HCT116 (cell line): ENCODE measurements at regions not wholly inside any gene's neighbourhood (a gene's known extent, or its start where the extent isn't known, plus 50 kb on each side); places are given as distances from the start of the nearest gene placed in this dataset.

Source experiments
- ATAC-seq: fragments of 200-7000 bp; cut with Tn5 transposase; 2 replicates; pipeline ENCODE4 v1.9.1; 2020; ENCODE audit warnings: mild to moderate bottlenecking, moderate library complexity
- BruUV-seq: library from RNA; stranded (reverse); fragments of 400-500 nt; replicated peaks from 2 replicates; lab custom pipeline; 2021; lab: Mats Ljungman, UMichigan
- CTCF ChIA-PET: fragments of 300-600 bp; sonication (Branson Sonifier 250); formaldehyde crosslinking; loops from one replicate; lab custom pipeline; 2021; ENCODE audit warnings: antibody characterized with exemption; lab: Charles Lee
- POLR2A ChIA-PET: fragments of 300-600, 350-600 bp; sonication (Branson Sonifier 250); formaldehyde crosslinking; loops from one replicate; lab custom pipeline; 2021; ENCODE audit warnings: antibody characterized with exemption; lab: Charles Lee
- RAD21 ChIA-PET, 2 experiments: fragments of 300-600 bp; sonication (Branson Sonifier 250); formaldehyde crosslinking; loops; one replicate each; lab custom pipeline; 2023; ENCODE audit warnings: low total read pairs in 2 of 2; ENCODE audit not compliant: uncharacterized antibody in 2 of 2, unreplicated experiment in 2 of 2, low non-redundant PET in 1 of 2; lab: Charles Lee
- DNase-seq: peaks from one replicate; pipeline ENCODE4 v3.0.0-alpha.2; 2010; ENCODE audit warnings: low read depth, low spot score
- H2AFZ ChIP-seq: fragments of 200-600 bp; shearing (Covaris generic), sonication (generic); 2 replicates; pipeline ENCODE4 v1.6.1; 2017; ENCODE audit warnings: low read depth, mixed run types, mixed read lengths, antibody characterized with exemption, low read length; ENCODE audit not compliant: poor library complexity, severe bottlenecking
- H3K27ac ChIP-seq: 2 replicates; pipeline ENCODE4 v1.5.1; 2012; ENCODE audit warnings: low read depth, low read length
- H3K27me3 ChIP-seq: fragments of 200-600 bp; sonication (generic); 2 replicates; pipeline ENCODE4 v1.6.1; 2016; ENCODE audit warnings: mixed run types, low read length, mixed read lengths; ENCODE audit not compliant: insufficient read depth
- H3K36me3 ChIP-seq, 2 experiments: fragments of 200-500 bp in 1 of 2; fragments of 200-600 bp in 1 of 2; sonication (Bioruptor generic) in 1 of 2; sonication (generic) in 1 of 2; 2 replicates each; pipeline versions ENCODE4 v1.5.1 to v1.6.1; 2014 to 2016; ENCODE audit warnings: low read length in 2 of 2, inconsistent platforms in 1 of 2, mixed read lengths in 1 of 2, mixed run types in 1 of 2; ENCODE audit not compliant: insufficient read depth in 2 of 2, control insufficient read depth in 1 of 2
- H3K4me1 ChIP-seq, 2 experiments: fragments of 200-600 bp in 1 of 2; sonication (generic) in 1 of 2; 2 replicates each; pipeline versions ENCODE4 v1.5.1 to v1.6.1; 2012 to 2017; ENCODE audit warnings: low read length in 2 of 2, inconsistent platforms in 1 of 2, mild to moderate bottlenecking in 1 of 2, mixed read lengths in 1 of 2, mixed run types in 1 of 2, moderate library complexity in 1 of 2; ENCODE audit not compliant: insufficient read depth in 2 of 2, control insufficient read depth in 1 of 2
- H3K4me2 ChIP-seq: fragments of 200-600 bp; sonication (generic); 2 replicates; pipeline ENCODE4 v1.6.1; 2017; ENCODE audit warnings: mixed run types, low read length, mixed read lengths
- H3K4me3 ChIP-seq, 2 experiments: fragments of 200-600 bp in 1 of 2; sonication (generic) in 1 of 2; replicated peaks in 1 of 2; 2 replicates each; pipeline ENCODE4 v1.5.1; 2011 to 2016; ENCODE audit warnings: low read length in 2 of 2, control low read depth in 1 of 2, low read depth in 1 of 2, mild to moderate bottlenecking in 1 of 2, mixed read lengths in 1 of 2, mixed run types in 1 of 2
- H3K79me2 ChIP-seq: fragments of 200-600 bp; sonication (generic); 2 replicates; pipeline ENCODE4 v1.6.1; 2017; ENCODE audit warnings: mild to moderate bottlenecking, mixed run types, low read length, moderate library complexity, mixed read lengths; ENCODE audit not compliant: insufficient read depth
- H3K9ac ChIP-seq: fragments of 200-600 bp; sonication (generic); 2 replicates; pipeline ENCODE4 v1.6.1; 2016; ENCODE audit warnings: low read length, mixed read lengths
- H3K9me2 ChIP-seq: fragments of 200-600 bp; sonication (generic), shearing (Covaris generic); 2 replicates; pipeline ENCODE4 v1.6.1; 2017; ENCODE audit warnings: mixed run types, mild to moderate bottlenecking, moderate library complexity; ENCODE audit not compliant: insufficient read depth
- H3K9me3 ChIP-seq, 2 experiments: fragments of 200-500 bp in 1 of 2; fragments of 200-600 bp in 1 of 2; sonication (Bioruptor generic) in 1 of 2; sonication (generic) in 1 of 2; 2 replicates each; pipeline ENCODE4 v1.6.1; 2014 to 2017; ENCODE audit warnings: low read length in 2 of 2, mixed read lengths in 2 of 2, inconsistent platforms in 1 of 2, low read depth in 1 of 2, mild to moderate bottlenecking in 1 of 2, mixed run types in 1 of 2, moderate library complexity in 1 of 2; ENCODE audit not compliant: control insufficient read depth in 1 of 2, insufficient read depth in 1 of 2
- H4K20me1 ChIP-seq: fragments of 200-600 bp; sonication (generic), shearing (Covaris generic); 2 replicates; pipeline ENCODE4 v1.6.1; 2017; ENCODE audit warnings: mixed run types, mild to moderate bottlenecking, moderate library complexity; ENCODE audit not compliant: insufficient read depth
- CBX3 ChIP-seq: IDR thresholded peaks from 2 replicates; pipeline ENCODE4 v1.6.1; 2012; ENCODE audit warnings: low read depth
- CEBPB ChIP-seq: IDR thresholded peaks from 2 replicates; pipeline ENCODE4 v1.6.1; 2012; ENCODE audit warnings: low read depth
- ELF1 ChIP-seq: IDR thresholded peaks from 2 replicates; pipeline ENCODE4 v1.6.1; 2012; ENCODE audit warnings: low read depth, borderline replicate concordance
- EZH2 ChIP-seq: fragments of 200-600 bp; sonication (generic); IDR thresholded peaks from 2 replicates; pipeline ENCODE4 v1.6.1; 2017; ENCODE audit warnings: antibody characterized with exemption, mixed run types
- FOSL1 ChIP-seq: IDR thresholded peaks from 2 replicates; pipeline ENCODE4 v1.6.1; 2012; ENCODE audit warnings: low read depth
- POLR2A ChIP-seq: IDR thresholded peaks from 2 replicates; pipeline ENCODE4 v1.7.0; 2011; ENCODE audit warnings: borderline replicate concordance; ENCODE audit not compliant: insufficient read depth, insufficient read length; ENCODE audit errors: extremely low read depth
- POLR2AphosphoS5 ChIP-seq: IDR thresholded peaks from 2 replicates; pipeline ENCODE4 v1.6.1; 2011; ENCODE audit warnings: mild to moderate bottlenecking, low read depth, low read length, moderate library complexity
- RAD21 ChIP-seq: IDR thresholded peaks from 2 replicates; pipeline ENCODE4 v1.6.1; 2012; ENCODE audit warnings: low read depth, mild to moderate bottlenecking
- REST ChIP-seq: IDR thresholded peaks from 2 replicates; pipeline ENCODE4 v1.6.1; 2012; ENCODE audit warnings: low read depth
- SIN3A ChIP-seq: IDR thresholded peaks from 2 replicates; pipeline ENCODE4 v1.6.1; 2012; ENCODE audit warnings: low read depth
- SP1 ChIP-seq: IDR thresholded peaks from 2 replicates; pipeline ENCODE4 v1.6.1; 2012; ENCODE audit warnings: low read depth
- SRF ChIP-seq: IDR thresholded peaks from 2 replicates; pipeline ENCODE4 v1.6.1; 2012; ENCODE audit warnings: low read depth
- TCF7L2 ChIP-seq: IDR thresholded peaks from 2 replicates; pipeline ENCODE4 v1.7.0; 2011; ENCODE audit warnings: borderline replicate concordance, inconsistent platforms; ENCODE audit not compliant: insufficient read depth, insufficient read length; ENCODE audit errors: extremely low read depth
- ZBTB33 ChIP-seq: IDR thresholded peaks from 2 replicates; pipeline ENCODE4 v1.6.1; 2011; ENCODE audit warnings: mild to moderate bottlenecking, low read length, moderate library complexity; ENCODE audit not compliant: insufficient replicate concordance; ENCODE audit errors: extremely low read depth
- ZFX ChIP-seq: fragments of 450-650 bp; IDR thresholded peaks from 2 replicates; pipeline ENCODE4 v1.6.1; 2017
- ZNF274 ChIP-seq: fragments of 200-500 bp; sonication (Bioruptor generic); IDR thresholded peaks from 2 replicates; pipeline ENCODE4 v1.6.1; 2014; ENCODE audit warnings: mild to moderate bottlenecking, low read depth, low read length, inconsistent platforms
- intact Hi-C: fragments of 100-400 bp; cut with micrococcal nuclease; formaldehyde crosslinking; loops from 2 replicates; pipeline ENCODE4 v1.10.0; 2022
- TF ChIP-seq, protein P1 (sequence below): IDR thresholded peaks from 2 replicates; pipeline ENCODE4 v1.6.1; 2012
- TF ChIP-seq, protein P2 (sequence below), 3 experiments: fragments of 200-600 bp in 1 of 3; sonication (generic) in 1 of 3; IDR thresholded peaks in 2 of 3; conservative IDR thresholded peaks in 1 of 3; 2 replicates each; pipeline ENCODE4 v1.5.1; 2012 to 2017; ENCODE audit warnings: low read depth in 2 of 3, low read length in 2 of 3, antibody characterized with exemption in 1 of 3, borderline replicate concordance in 1 of 3, control low read depth in 1 of 3, mild to moderate bottlenecking in 1 of 3, mixed read lengths in 1 of 3, mixed run types in 1 of 3, moderate library complexity in 1 of 3; ENCODE audit not compliant: insufficient read depth in 1 of 3
- TF ChIP-seq, protein P3 (sequence below): IDR thresholded peaks from 2 replicates; pipeline ENCODE4 v1.6.1; 2012

DNA sequence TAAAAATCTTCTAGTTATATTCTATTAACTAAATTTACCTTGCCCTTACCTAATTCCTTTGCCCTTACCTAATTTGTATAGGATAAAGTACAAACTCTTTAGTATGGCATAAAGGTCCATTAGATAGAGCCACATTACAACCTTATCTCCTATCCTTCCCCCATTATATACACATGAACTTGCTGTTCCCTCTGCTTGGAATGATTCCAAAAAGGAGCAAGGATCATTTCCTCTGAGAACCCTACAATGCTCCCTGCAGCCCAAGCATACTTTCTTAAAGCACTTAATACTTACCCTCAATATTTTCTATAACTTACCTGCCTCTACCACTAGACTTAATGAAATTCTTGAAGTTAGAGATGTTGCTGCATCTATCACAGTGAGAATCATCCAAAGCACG, 118.9 kb upstream of the CCDC54 start:
- DNase-seq (no peak), ATAC-seq (no peak)
- no peak overlapping the region for H3K4me3 ChIP-seq
- no peaks in the 10 kb centered on the region for H4K20me1 ChIP-seq
- no peaks in the 10 kb centered on the region for H3K9me3 ChIP-seq
- no TSS peak for BruUV-seq
- H2AFZ ChIP-seq = no peak overlapping the region
- H3K36me3 ChIP-seq = no peaks in the 10 kb centered on the region
- TF ChIP-seq SIN3A = no peak
- TF ChIP-seq, protein P1, sequence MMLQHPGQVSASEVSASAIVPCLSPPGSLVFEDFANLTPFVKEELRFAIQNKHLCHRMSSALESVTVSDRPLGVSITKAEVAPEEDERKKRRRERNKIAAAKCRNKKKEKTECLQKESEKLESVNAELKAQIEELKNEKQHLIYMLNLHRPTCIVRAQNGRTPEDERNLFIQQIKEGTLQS = no peak
- TF ChIP-seq CEBPB = no peak
- TF ChIP-seq, protein P2, sequence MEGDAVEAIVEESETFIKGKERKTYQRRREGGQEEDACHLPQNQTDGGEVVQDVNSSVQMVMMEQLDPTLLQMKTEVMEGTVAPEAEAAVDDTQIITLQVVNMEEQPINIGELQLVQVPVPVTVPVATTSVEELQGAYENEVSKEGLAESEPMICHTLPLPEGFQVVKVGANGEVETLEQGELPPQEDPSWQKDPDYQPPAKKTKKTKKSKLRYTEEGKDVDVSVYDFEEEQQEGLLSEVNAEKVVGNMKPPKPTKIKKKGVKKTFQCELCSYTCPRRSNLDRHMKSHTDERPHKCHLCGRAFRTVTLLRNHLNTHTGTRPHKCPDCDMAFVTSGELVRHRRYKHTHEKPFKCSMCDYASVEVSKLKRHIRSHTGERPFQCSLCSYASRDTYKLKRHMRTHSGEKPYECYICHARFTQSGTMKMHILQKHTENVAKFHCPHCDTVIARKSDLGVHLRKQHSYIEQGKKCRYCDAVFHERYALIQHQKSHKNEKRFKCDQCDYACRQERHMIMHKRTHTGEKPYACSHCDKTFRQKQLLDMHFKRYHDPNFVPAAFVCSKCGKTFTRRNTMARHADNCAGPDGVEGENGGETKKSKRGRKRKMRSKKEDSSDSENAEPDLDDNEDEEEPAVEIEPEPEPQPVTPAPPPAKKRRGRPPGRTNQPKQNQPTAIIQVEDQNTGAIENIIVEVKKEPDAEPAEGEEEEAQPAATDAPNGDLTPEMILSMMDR (IDR thresholded peaks at IDR 0.05 in 2 of 3, conservative IDR thresholded peaks at IDR 0.05 in 1 of 3; ENCODE audit: borderline replicate concordance in 1 of 3, insufficient read depth in 1 of 3, low read depth in 2 of 3, low read length in 2 of 3) = no peak
- TF ChIP-seq SP1 = no peak
- no peak for TF ChIP-seq CBX3
- no peak for TF ChIP-seq FOSL1
- no peak for TF ChIP-seq POLR2AphosphoS5
- TF ChIP-seq TCF7L2 = no peak
- TF ChIP-seq ZFX = no peak
- no peak for TF ChIP-seq EZH2
- TF ChIP-seq, protein P3, sequence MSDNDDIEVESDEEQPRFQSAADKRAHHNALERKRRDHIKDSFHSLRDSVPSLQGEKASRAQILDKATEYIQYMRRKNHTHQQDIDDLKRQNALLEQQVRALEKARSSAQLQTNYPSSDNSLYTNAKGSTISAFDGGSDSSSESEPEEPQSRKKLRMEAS = no peak
- no peak for TF ChIP-seq RAD21
- no peak for TF ChIP-seq REST
- TF ChIP-seq POLR2A = no peak
- TF ChIP-seq ZBTB33 = no peak
- TF ChIP-seq ZNF274 = no peak
- TF ChIP-seq ELF1 = no peak
- no peak for TF ChIP-seq SRF
- POLR2A ChIA-PET = no interaction called here
- H3K4me2 ChIP-seq = no peak overlapping the region
- H3K27me3 ChIP-seq = no peaks in the 10 kb centered on the region
- no peaks in the 10 kb centered on the region for H3K79me2 ChIP-seq
- no peak overlapping the region for H3K27ac ChIP-seq
- intact Hi-C loops = no loop called here
- no peak overlapping the region for H3K9ac ChIP-seq
- CTCF ChIA-PET = no interaction called here
- RAD21 ChIA-PET = no interaction called here
- H3K4me1 ChIP-seq = no peaks in the 10 kb centered on the region
- no peaks in the 10 kb centered on the region for H3K9me2 ChIP-seq
